Limb (tissue), 2 donors: ENCODE measurements at regions not wholly inside any gene's neighbourhood (a gene's known extent, or its start where the extent isn't known, plus 50 kb on each side); places are given as distances from the start of the nearest gene placed in this dataset.
"Not testable (repeated sequence)": the region's sequence is repeated elsewhere in the genome, so short reads cannot be mapped to it uniquely, and the experiment has no call there.

ENCODE experiments used
- DNase-seq, 2 donors: peaks; one replicate each; pipeline ENCODE4 v3.0.0-alpha.2; 2016; ENCODE audit errors: extremely low spot score in 2 of 2

GRCh38 chr5:174583071-174583470 lies 141.3 kb upstream of the MSX2 start:
- DNase-seq, result no peak

- DNase-seq, result no peak
Observed at GRCh38 chr5:174585472-174585871, 138.9 kb upstream of the MSX2 start.

- DNase-seq, result not testable (repeated sequence)
Observed at GRCh38 chr5:174586163-174586562, 138.2 kb upstream of the MSX2 start.

- DNase-seq, result no peak
Observed at GRCh38 chr5:174589011-174589410, 135.4 kb upstream of the MSX2 start.

GRCh38 chr5:174589599-174589998 lies 134.8 kb upstream of the MSX2 start:
- no peak for DNase-seq

GRCh38 chr5:174590820-174591219 lies 133.6 kb upstream of the MSX2 start:
- no peak for DNase-seq

GRCh38 chr5:174596429-174596828 lies 128.0 kb upstream of the MSX2 start:
- no peak for DNase-seq

- no peak for DNase-seq
Observed at GRCh38 chr5:174599992-174600391, 124.4 kb upstream of the MSX2 start.

GRCh38 chr5:174601946-174602345 lies 122.4 kb upstream of the MSX2 start:
- no peak for DNase-seq

GRCh38 chr5:174606153-174606552 lies 118.2 kb upstream of the MSX2 start:
- DNase-seq, result no peak

- no peak for DNase-seq
Observed at GRCh38 chr5:174606646-174607045, 117.7 kb upstream of the MSX2 start.

- no peak for DNase-seq
Observed at GRCh38 chr5:174607205-174607604, 117.2 kb upstream of the MSX2 start.

- no peak for DNase-seq
Observed at GRCh38 chr5:174607916-174608315, 116.5 kb upstream of the MSX2 start.

- DNase-seq, result peak in 1 of 2 donors; percentile 59
Observed at GRCh38 chr5:174608631-174609097, 115.7 kb upstream of the MSX2 start.

- no peak for DNase-seq
Observed at GRCh38 chr5:174609116-174609515, 115.3 kb upstream of the MSX2 start.

GRCh38 chr5:174610968-174611367 lies 113.4 kb upstream of the MSX2 start:
- DNase-seq, result no peak

GRCh38 chr5:174612686-174613085 lies 111.7 kb upstream of the MSX2 start:
- no peak for DNase-seq

- no peak for DNase-seq
Observed at GRCh38 chr5:174614500-174615135, 109.8 kb upstream of the MSX2 start.

- DNase-seq, result no peak
Observed at GRCh38 chr5:174616036-174616435, 108.3 kb upstream of the MSX2 start.

GRCh38 chr5:174617285-174617684 lies 107.1 kb upstream of the MSX2 start:
- DNase-seq, result no peak

GRCh38 chr5:174617910-174618309 lies 106.5 kb upstream of the MSX2 start:
- no peak for DNase-seq

- DNase-seq, result peak in 1 of 2 donors; percentile 35
Observed at GRCh38 chr5:174618589-174618988, 105.8 kb upstream of the MSX2 start.

GRCh38 chr5:174622067-174622466 lies 102.3 kb upstream of the MSX2 start:
- no peak for DNase-seq

GRCh38 chr5:174623018-174623417 lies 101.4 kb upstream of the MSX2 start:
- DNase-seq, result no peak
